PC-9 (cell line): ENCODE measurements at regions not wholly inside any gene's neighbourhood (a gene's known extent, or its start where the extent isn't known, plus 50 kb on each side); places are given as distances from the start of the nearest gene placed in this dataset.

Source experiments
- BruUV-seq: library from RNA; stranded (reverse); fragments of 400-500 nt; replicated peaks from 2 replicates; lab custom pipeline; 2021; lab: Mats Ljungman, UMichigan
- CTCF ChIA-PET: fragments of 300-600 bp; sonication (Branson Sonifier 250); formaldehyde crosslinking; loops from one replicate; lab custom pipeline; 2022; ENCODE audit warnings: antibody characterized with exemption; lab: Charles Lee
- POLR2A ChIA-PET: fragments of 300-600 bp; sonication (Branson Sonifier 250); formaldehyde crosslinking; loops from one replicate; lab custom pipeline; 2022; ENCODE audit warnings: antibody characterized with exemption; ENCODE audit not compliant: unreplicated experiment; lab: Charles Lee
- DNase-seq, 2 experiments: peaks; one replicate each; pipeline versions ENCODE4 v3.0.0 to v3.0.0-alpha.2; 2015 to 2022; ENCODE audit warnings: mixed read lengths in 1 of 2
- H2AFZ ChIP-seq: fragments of 200-600 bp; sonication (generic); 2 replicates; pipeline ENCODE4 v1.8.1; 2017; ENCODE audit warnings: antibody characterized with exemption
- H3F3A ChIP-seq: fragments of 200-600 bp; sonication (generic); 2 replicates; pipeline ENCODE4 v1.8.1; 2017; ENCODE audit warnings: antibody characterized with exemption, mild to moderate bottlenecking, low read depth; ENCODE audit not compliant: insufficient read depth
- H3K27ac ChIP-seq: fragments of 200-600 bp; sonication (generic); 2 replicates; pipeline ENCODE4 v1.6.1; 2016; ENCODE audit warnings: mixed run types
- H3K27me3 ChIP-seq: fragments of 200-600 bp; sonication (generic); 2 replicates; pipeline ENCODE4 v1.6.1; 2016; ENCODE audit warnings: low read depth, mixed run types; ENCODE audit not compliant: insufficient read depth
- H3K36me3 ChIP-seq: fragments of 200-600 bp; sonication (generic); 2 replicates; pipeline ENCODE4 v1.6.1; 2016; ENCODE audit warnings: low read depth, mixed run types
- H3K4me1 ChIP-seq: fragments of 200-600 bp; sonication (generic); replicated peaks from 2 replicates; pipeline ENCODE4 v1.6.1; 2016; ENCODE audit warnings: mixed run types; ENCODE audit not compliant: insufficient read depth
- H3K4me2 ChIP-seq: fragments of 200-600 bp; sonication (generic); 2 replicates; pipeline ENCODE4 v1.6.1; 2017; ENCODE audit warnings: mixed run types
- H3K4me3 ChIP-seq: fragments of 200-600 bp; sonication (generic); 2 replicates; pipeline ENCODE4 v1.6.1; 2016; ENCODE audit warnings: mixed run types
- H3K79me2 ChIP-seq: fragments of 200-600 bp; sonication (generic); 2 replicates; pipeline ENCODE4 v1.6.1; 2017; ENCODE audit warnings: low read depth, mixed run types
- H3K9me2 ChIP-seq: fragments of 200-600 bp; sonication (generic); 2 replicates; pipeline ENCODE4 v1.8.1; 2017; ENCODE audit warnings: mild to moderate bottlenecking; ENCODE audit not compliant: insufficient read depth
- H3K9me3 ChIP-seq: fragments of 200-600 bp; sonication (generic); 2 replicates; pipeline ENCODE4 v1.8.1; 2016; ENCODE audit warnings: low read depth; ENCODE audit not compliant: insufficient read depth
- H4K20me1 ChIP-seq: fragments of 200-600 bp; sonication (generic); 2 replicates; pipeline ENCODE4 v1.8.1; 2017; ENCODE audit not compliant: insufficient read depth
- CTCF ChIP-seq: fragments of 200-600 bp; sonication (generic); conservative IDR thresholded peaks from 2 replicates; pipeline ENCODE4 v1.6.1; 2017; ENCODE audit warnings: mixed run types, antibody characterized with exemption, mild to moderate bottlenecking, moderate library complexity
- EZH2 ChIP-seq: fragments of 200-600 bp; sonication (generic); IDR thresholded peaks from 2 replicates; pipeline ENCODE4 v1.8.0; 2017; ENCODE audit warnings: antibody characterized with exemption, low read depth
- intact Hi-C: fragments of 100-400 bp; cut with micrococcal nuclease; formaldehyde crosslinking; loops from one replicate; pipeline ENCODE4 v1.10.0; 2022; ENCODE audit not compliant: unreplicated experiment

GRCh38 chr4:180456928-180457327 is 1786.3 kb upstream of the TENM3 start:
- Histone ChIP-seq H2AFZ (no peak overlapping the region), H3K9me3 (no peaks in the 10 kb centered on the region), H3K4me2 (no peak overlapping the region), H3K36me3 (no peaks in the 10 kb centered on the region), H3F3A (no peaks in the 10 kb centered on the region), H3K9me2 (no peaks in the 10 kb centered on the region), H3K79me2 (no peaks in the 10 kb centered on the region), H3K27me3 (no peaks in the 10 kb centered on the region), H3K4me3 (no peak overlapping the region), H3K27ac (no peak overlapping the region), H4K20me1 (no peaks in the 10 kb centered on the region), H3K4me1 (no peaks in the 10 kb centered on the region)
- POLR2A ChIA-PET, result no interaction called here
- intact Hi-C loops, result no loop called here
- TF ChIP-seq EZH2, result no peak
- TF ChIP-seq CTCF, result no peak
- DNase-seq, result no peak
- CTCF ChIA-PET, result no interaction called here
- BruUV-seq, result no TSS peak

- DNase-seq, result no peak
- H3K4me3 ChIP-seq, result no peak overlapping the region
- no peaks in the 10 kb centered on the region for H3K4me1 ChIP-seq
- no TSS peak for BruUV-seq
- no peaks in the 10 kb centered on the region for H3F3A ChIP-seq
- POLR2A ChIA-PET, result no interaction called here
- no peak overlapping the region for H3K27ac ChIP-seq
- H4K20me1 ChIP-seq, result no peaks in the 10 kb centered on the region
- no peak overlapping the region for H2AFZ ChIP-seq
- H3K36me3 ChIP-seq, result no peaks in the 10 kb centered on the region
- no peaks in the 10 kb centered on the region for H3K9me3 ChIP-seq
- CTCF ChIA-PET, result no interaction called here
- TF ChIP-seq EZH2 (no peak), CTCF (no peak)
- H3K9me2 ChIP-seq, result no peaks in the 10 kb centered on the region
- no peaks in the 10 kb centered on the region for H3K27me3 ChIP-seq
- intact Hi-C loops, result no loop called here
- H3K79me2 ChIP-seq, result no peaks in the 10 kb centered on the region
- no peak overlapping the region for H3K4me2 ChIP-seq
Observed at GRCh38 chr4:180462116-180462515, 1781.1 kb upstream of the TENM3 start.

- no peaks in the 10 kb centered on the region for H3K27me3 ChIP-seq
- intact Hi-C loops, result no loop called here
- TF ChIP-seq CTCF, result no peak
- TF ChIP-seq EZH2, result no peak
- H3K27ac ChIP-seq, result no peak overlapping the region
- POLR2A ChIA-PET, result no interaction called here
- no peaks in the 10 kb centered on the region for H3F3A ChIP-seq
- no peak for DNase-seq
- H4K20me1 ChIP-seq, result no peaks in the 10 kb centered on the region
- no peak overlapping the region for H2AFZ ChIP-seq
- H3K36me3 ChIP-seq, result no peaks in the 10 kb centered on the region
- H3K4me2 ChIP-seq, result no peak overlapping the region
- no peak overlapping the region for H3K4me3 ChIP-seq
- no peaks in the 10 kb centered on the region for H3K4me1 ChIP-seq
- H3K9me3 ChIP-seq, result no peaks in the 10 kb centered on the region
- no peaks in the 10 kb centered on the region for H3K79me2 ChIP-seq
- CTCF ChIA-PET, result no interaction called here
- no peaks in the 10 kb centered on the region for H3K9me2 ChIP-seq
- no TSS peak for BruUV-seq
Observed at GRCh38 chr4:180465364-180465763, 1777.8 kb upstream of the TENM3 start.
